ENCODE measurements at regions not wholly inside any gene's neighbourhood (a gene's known extent, or its start where the extent isn't known, plus 50 kb on each side); places are given as distances from the start of the nearest gene placed in this dataset.
"Not testable (repeated sequence)": the region's sequence is repeated elsewhere in the genome, so short reads cannot be mapped to it uniquely, and the experiment has no call there.

DNA sequence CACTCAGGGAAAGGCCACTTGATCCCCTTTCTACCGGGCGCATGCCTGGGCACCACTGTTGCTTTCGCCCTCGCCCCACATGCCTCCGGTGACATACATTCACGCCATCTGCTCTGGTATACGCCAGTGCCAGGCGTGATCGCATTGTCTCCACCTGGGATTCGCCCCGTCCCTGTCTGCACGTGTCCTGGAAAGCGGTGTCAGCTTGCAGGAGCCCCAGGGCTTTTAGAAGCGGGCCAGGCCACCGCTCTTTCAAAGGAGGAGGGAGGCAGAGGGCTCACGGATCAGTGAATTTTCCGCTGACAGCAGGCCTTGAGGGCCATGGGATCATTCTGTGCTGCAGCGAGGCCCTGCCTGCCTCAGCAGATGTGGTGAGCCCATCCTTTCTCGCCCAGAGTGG, 706.1 kb downstream of the KCNJ18 start:
- H3K4me3 ChIP-seq (ENCODE audit: low read length); H3K36me3 ChIP-seq (ENCODE audit: insufficient read depth, low read length); H3K4me1 ChIP-seq (ENCODE audit: insufficient read depth, low read length); H3K27me3 ChIP-seq (ENCODE audit: insufficient read depth, low read length); H3K9me3 ChIP-seq (ENCODE audit: low read length); H2AFZ ChIP-seq (ENCODE audit: low read depth, low read length): not testable (repeated sequence)

GRCh38 chr17:22399037-22399436, 706.7 kb downstream of the KCNJ18 start:
- not testable (repeated sequence) for H2AFZ ChIP-seq (ENCODE audit: low read depth, low read length); H3K4me1 ChIP-seq (ENCODE audit: insufficient read depth, low read length); H3K9me3 ChIP-seq (ENCODE audit: low read length); H3K27me3 ChIP-seq (ENCODE audit: insufficient read depth, low read length); H3K4me3 ChIP-seq (ENCODE audit: low read length); H3K36me3 ChIP-seq (ENCODE audit: insufficient read depth, low read length)

DNA sequence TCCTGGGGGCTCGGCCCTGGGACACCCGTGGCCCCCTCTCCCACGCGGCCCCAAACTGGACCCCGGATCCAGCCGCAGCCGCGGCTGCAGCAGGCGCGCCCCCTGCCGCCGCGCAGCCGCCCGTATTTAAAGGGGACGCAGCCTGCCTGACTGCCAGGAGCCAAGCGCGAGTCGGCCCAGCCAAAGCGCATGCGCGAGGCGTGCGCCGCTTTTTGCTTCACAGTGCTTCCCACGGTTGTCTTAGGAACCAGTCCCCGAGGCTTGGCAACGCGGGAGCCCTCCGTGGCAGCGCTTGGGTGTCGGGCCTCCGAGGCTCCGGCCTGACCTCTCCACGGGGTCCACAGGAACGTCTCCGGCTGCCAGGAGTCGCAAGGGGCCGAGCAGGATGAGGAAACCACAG, 712.8 kb downstream of the KCNJ18 start:
- not testable (repeated sequence) for H3K4me1 ChIP-seq (ENCODE audit: insufficient read depth, low read length); H2AFZ ChIP-seq (ENCODE audit: low read depth, low read length); H3K36me3 ChIP-seq (ENCODE audit: insufficient read depth, low read length); H3K9me3 ChIP-seq (ENCODE audit: low read length); H3K4me3 ChIP-seq (ENCODE audit: low read length); H3K27me3 ChIP-seq (ENCODE audit: insufficient read depth, low read length)

- Histone ChIP-seq H3K9me3 (ENCODE audit: low read length) (no peaks in the 10 kb centered on the region), H2AFZ (ENCODE audit: low read depth, low read length) (no peak overlapping the region)
Measured at GRCh38 chr17:22409160-22409751, 716.9 kb downstream of the KCNJ18 start.

DNA sequence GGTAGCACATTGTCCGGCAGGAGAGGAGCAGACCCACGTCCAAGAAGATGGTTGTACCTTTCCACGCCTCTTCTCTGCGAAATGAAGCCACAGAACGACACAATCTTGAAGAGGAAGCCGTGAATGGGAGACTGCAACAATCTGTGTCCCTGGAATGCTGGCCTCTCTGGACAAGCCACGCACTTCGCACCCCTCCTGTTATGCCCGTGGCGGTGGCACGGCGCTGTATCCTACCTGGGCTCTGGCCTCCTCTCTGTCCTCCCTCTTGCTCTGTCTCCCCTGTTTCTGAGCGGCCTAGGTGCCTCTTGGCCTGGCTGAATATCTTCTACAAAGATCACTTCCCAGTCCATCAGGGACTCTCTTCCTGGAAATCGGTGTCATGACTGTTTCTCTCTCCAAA, 717.8 kb downstream of the KCNJ18 start:
- Histone ChIP-seq H3K36me3 (ENCODE audit: insufficient read depth, low read length) (no peaks in the 10 kb centered on the region), H2AFZ (ENCODE audit: low read depth, low read length) (no peak overlapping the region), H3K4me1 (ENCODE audit: insufficient read depth, low read length) (no peaks in the 10 kb centered on the region), H3K9me3 (ENCODE audit: low read length) (no peaks in the 10 kb centered on the region), H3K27me3 (ENCODE audit: insufficient read depth, low read length) (no peaks in the 10 kb centered on the region), H3K4me3 (ENCODE audit: low read length) (no peak overlapping the region)

More at GRCh38 chr17:22409160-22409751, 716.9 kb downstream of the KCNJ18 start:
- Histone ChIP-seq H3K4me1 (ENCODE audit: insufficient read depth, low read length) (no peaks in the 10 kb centered on the region), H3K36me3 (ENCODE audit: insufficient read depth, low read length) (no peaks in the 10 kb centered on the region), H3K27me3 (ENCODE audit: insufficient read depth, low read length) (no peaks in the 10 kb centered on the region), H3K4me3 (ENCODE audit: low read length) (no peak overlapping the region)

GRCh38 chr17:22411185-22411784, 719.0 kb downstream of the KCNJ18 start:
- H3K36me3 ChIP-seq (ENCODE audit: insufficient read depth, low read length): no peaks in the 10 kb centered on the region
- H2AFZ ChIP-seq (ENCODE audit: low read depth, low read length): no peak overlapping the region
- H3K27me3 ChIP-seq (ENCODE audit: insufficient read depth, low read length): no peaks in the 10 kb centered on the region
- no peaks in the 10 kb centered on the region for H3K9me3 ChIP-seq (ENCODE audit: low read length)
- no peak overlapping the region for H3K4me3 ChIP-seq (ENCODE audit: low read length)
- no peaks in the 10 kb centered on the region for H3K4me1 ChIP-seq (ENCODE audit: insufficient read depth, low read length)

DNA sequence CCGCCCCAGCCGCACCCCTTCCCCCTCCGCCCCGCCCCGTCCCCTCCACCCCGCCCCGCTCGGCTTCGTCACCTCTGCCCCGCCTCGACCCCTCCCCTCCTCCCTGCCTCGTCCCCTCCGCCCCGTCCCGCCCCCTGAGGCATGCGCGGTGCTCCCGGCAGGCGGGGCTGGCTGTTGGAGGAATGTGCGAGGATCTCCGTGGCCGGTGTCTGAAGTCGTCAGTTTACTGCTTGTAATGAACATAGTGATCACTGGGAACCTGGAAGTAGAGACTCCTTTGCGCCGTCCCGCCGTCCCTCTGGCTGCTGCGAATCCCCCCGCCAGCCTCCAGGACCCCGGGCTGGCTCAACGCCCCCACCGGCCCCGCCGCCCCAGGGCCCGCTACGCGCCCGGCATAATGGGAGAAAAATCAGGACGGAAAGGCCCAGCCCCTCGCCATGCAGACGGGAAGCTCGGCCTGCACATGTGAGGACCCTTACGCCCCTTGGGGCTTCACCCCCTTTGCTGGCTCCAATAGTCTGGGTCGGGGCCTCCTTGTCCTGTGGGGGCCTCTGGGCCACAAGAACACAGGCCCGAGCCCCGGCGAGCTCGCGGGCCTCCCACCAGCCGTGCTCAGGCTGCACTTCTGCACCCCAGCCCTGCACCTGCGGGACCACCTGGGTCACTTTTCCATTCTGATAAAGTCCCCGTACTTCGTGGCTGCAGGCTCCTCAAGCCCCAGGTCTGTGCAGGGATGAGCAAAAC, 743.1 kb downstream of the KCNJ18 start:
- no peak overlapping the region for H3K4me3 ChIP-seq (ENCODE audit: low read length)
- no peaks in the 10 kb centered on the region for H3K9me3 ChIP-seq (ENCODE audit: low read length)
- H3K36me3 ChIP-seq (ENCODE audit: insufficient read depth, low read length): no peaks in the 10 kb centered on the region
- no peaks in the 10 kb centered on the region for H3K27me3 ChIP-seq (ENCODE audit: insufficient read depth, low read length)
- no peaks in the 10 kb centered on the region for H3K4me1 ChIP-seq (ENCODE audit: insufficient read depth, low read length)
- no peak overlapping the region for H2AFZ ChIP-seq (ENCODE audit: low read depth, low read length)

DNA sequence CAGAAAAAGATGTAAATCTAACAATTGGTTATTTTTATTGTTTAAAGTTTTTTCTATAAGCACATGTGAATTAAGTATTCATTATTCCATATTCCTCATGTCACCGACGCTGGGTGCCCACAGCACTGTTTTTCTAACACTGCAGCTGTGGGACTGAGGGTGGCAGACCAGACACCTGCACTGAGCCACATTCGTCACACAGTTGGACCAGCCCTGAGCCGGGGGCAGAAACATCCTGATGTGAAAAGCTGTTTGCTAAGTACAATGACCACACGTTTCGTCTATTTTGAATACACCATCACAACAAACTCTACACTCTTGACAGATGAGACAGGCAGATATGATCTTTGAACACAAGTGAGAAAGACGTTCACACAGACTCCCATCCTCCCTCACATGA, 749.5 kb downstream of the KCNJ18 start:
- no peaks in the 10 kb centered on the region for H3K4me1 ChIP-seq (ENCODE audit: insufficient read depth, low read length)
- H3K36me3 ChIP-seq (ENCODE audit: insufficient read depth, low read length): no peaks in the 10 kb centered on the region
- H3K4me3 ChIP-seq (ENCODE audit: low read length): no peak overlapping the region
- no peaks in the 10 kb centered on the region for H3K9me3 ChIP-seq (ENCODE audit: low read length)
- no peaks in the 10 kb centered on the region for H3K27me3 ChIP-seq (ENCODE audit: insufficient read depth, low read length)
- H2AFZ ChIP-seq (ENCODE audit: low read depth, low read length): no peak overlapping the region

DNA sequence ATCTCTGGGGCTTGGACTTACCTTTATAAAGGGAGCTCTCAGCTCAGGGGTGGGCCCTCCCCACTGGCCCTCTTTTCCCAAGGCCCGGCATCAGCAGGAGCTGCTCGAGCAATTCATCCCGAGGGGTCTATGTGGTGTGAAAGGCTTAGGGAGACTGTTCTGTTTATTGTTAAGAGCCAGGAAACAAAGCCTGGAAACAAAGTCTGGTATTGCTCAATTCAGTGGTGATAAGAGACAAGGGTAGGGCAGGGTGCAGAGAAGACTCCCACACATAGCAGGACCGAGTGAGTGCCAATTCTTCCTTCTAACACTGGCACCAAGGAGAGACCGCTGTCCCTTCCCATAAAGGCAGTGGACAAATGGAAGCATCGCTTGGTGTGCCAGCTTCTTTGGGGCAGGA, 750.7 kb downstream of the KCNJ18 start:
- H3K36me3 ChIP-seq (ENCODE audit: insufficient read depth, low read length): no peaks in the 10 kb centered on the region
- no peaks in the 10 kb centered on the region for H3K9me3 ChIP-seq (ENCODE audit: low read length)
- H3K27me3 ChIP-seq (ENCODE audit: insufficient read depth, low read length): no peaks in the 10 kb centered on the region

GRCh38 chr17:22453181-22453580, 760.9 kb downstream of the KCNJ18 start:
- H2AFZ ChIP-seq (ENCODE audit: low read depth, low read length): no peak overlapping the region
- no peaks in the 10 kb centered on the region for H3K9me3 ChIP-seq (ENCODE audit: low read length)
- no peaks in the 10 kb centered on the region for H3K27me3 ChIP-seq (ENCODE audit: insufficient read depth, low read length)
- no peaks in the 10 kb centered on the region for H3K4me1 ChIP-seq (ENCODE audit: insufficient read depth, low read length)
- H3K36me3 ChIP-seq (ENCODE audit: insufficient read depth, low read length): no peaks in the 10 kb centered on the region
- no peak overlapping the region for H3K4me3 ChIP-seq (ENCODE audit: low read length)

More for the DNA sequence above, 750.7 kb downstream of the KCNJ18 start:
- Histone ChIP-seq H3K4me1 (ENCODE audit: insufficient read depth, low read length) (no peaks in the 10 kb centered on the region), H3K4me3 (ENCODE audit: low read length) (no peak overlapping the region), H2AFZ (ENCODE audit: low read depth, low read length) (no peak overlapping the region)

DNA sequence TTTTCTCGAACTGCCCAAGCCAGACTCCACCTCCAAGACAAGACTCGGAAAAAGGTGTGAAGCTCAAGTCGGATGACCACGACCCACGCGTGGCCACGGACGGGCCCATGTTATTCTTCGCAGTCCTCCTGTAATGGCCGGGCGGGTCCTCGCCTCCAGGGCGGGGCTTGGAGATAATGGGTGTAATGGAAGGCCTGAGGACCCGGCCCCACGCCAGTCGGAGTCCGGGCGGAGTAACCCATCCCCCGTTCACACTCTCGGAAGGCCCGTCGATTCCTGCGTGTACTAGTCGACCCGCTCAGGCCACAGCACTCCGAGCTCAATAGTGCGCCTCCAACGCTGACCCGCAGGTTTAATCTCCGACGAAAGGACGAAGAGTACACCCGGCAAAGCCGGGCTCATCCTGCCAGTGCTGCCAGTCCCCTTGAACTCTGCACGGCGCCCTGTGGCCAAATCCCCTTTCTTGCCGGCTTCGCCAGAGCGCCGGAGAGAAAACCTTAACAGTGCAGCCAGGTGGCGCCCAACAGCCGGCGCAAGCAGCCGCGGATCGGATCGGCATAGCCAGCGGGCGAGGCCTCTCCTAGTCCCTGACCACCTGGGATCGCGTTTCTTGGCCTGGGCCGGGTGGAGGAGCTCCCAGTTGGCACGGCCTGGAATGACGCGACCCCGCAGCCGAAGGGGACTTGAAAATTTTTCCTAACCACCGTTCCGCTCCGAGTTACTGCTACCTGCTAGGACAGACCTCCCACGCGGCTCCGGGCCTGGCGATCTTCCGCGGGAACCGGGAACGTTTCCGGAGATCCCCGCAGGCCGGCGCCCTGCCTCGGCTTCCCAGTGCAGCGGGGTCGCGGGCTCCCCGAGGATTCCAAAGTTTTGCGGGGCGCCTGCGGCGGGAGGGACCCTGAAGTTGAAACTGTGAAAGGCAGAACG, 762.0 kb downstream of the KCNJ18 start:
- H2AFZ ChIP-seq (ENCODE audit: low read depth, low read length): no peak overlapping the region
- H3K4me3 ChIP-seq (ENCODE audit: low read length): no peak overlapping the region
- H3K9me3 ChIP-seq (ENCODE audit: low read length): no peaks in the 10 kb centered on the region
- no peaks in the 10 kb centered on the region for H3K4me1 ChIP-seq (ENCODE audit: insufficient read depth, low read length)
- H3K36me3 ChIP-seq (ENCODE audit: insufficient read depth, low read length): no peaks in the 10 kb centered on the region
- no peaks in the 10 kb centered on the region for H3K27me3 ChIP-seq (ENCODE audit: insufficient read depth, low read length)

DNA sequence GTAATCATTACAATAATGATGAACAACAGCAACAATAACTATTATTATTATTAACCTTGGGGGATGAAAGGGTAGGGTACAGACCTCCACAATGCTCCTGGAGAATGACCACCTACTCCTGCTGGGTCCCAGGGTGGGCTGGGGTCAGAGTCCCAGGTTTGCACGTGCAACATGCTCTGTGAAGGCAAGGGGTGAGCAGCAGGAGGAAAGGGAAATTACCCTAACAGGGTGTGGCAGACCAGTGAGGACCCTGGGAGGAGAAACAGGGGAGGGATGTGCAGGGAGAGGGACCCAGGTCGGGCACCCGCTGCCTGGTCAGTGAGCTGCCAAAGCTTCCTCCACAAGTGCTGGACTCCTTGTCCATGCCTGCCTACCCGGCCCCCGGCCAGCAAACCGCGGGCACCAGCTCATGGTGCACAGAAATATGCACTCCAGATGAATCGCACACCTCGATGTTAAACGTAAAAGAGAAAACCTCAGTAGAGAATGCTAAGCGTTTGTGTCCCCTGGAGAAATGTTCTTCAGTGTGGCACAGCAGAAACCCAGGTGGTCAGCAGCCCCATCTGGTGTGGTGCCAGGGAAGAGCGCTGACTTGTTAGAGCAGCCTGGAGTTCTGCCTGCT, 767.1 kb downstream of the KCNJ18 start:
- H3K4me3 ChIP-seq (ENCODE audit: low read length): no peak overlapping the region
- no peaks in the 10 kb centered on the region for H3K36me3 ChIP-seq (ENCODE audit: insufficient read depth, low read length)
- no peaks in the 10 kb centered on the region for H3K27me3 ChIP-seq (ENCODE audit: insufficient read depth, low read length)
- no peak overlapping the region for H2AFZ ChIP-seq (ENCODE audit: low read depth, low read length)
- no peaks in the 10 kb centered on the region for H3K4me1 ChIP-seq (ENCODE audit: insufficient read depth, low read length)
- H3K9me3 ChIP-seq (ENCODE audit: low read length): no peaks in the 10 kb centered on the region
